CD4-positive, alpha-beta T cell treated with Interferon alpha-2 for 1 hour (primary cell): ENCODE measurements at regions not wholly inside any gene's neighbourhood (a gene's known extent, or its start where the extent isn't known, plus 50 kb on each side); places are given as distances from the start of the nearest gene placed in this dataset.
"Not testable (repeated sequence)": the region's sequence is repeated elsewhere in the genome, so short reads cannot be mapped to it uniquely, and the experiment has no call there.

Source experiments
- DNase-seq, 2 donors: peaks; one replicate each; pipeline ENCODE4 v3.0.0-alpha.2; 2020 to 2022

GRCh38 chr16:88128556-88128955, 177.3 kb downstream of the BANP start:
- DNase-seq, result no peak

- DNase-seq, result not testable (repeated sequence)
Observed at GRCh38 chr16:88129133-88129532, 177.9 kb downstream of the BANP start.

- DNase-seq, result no peak
Observed at GRCh38 chr16:88130016-88130415, 178.8 kb downstream of the BANP start.

GRCh38 chr16:88130681-88131080, 179.4 kb downstream of the BANP start:
- DNase-seq, result no peak

- no peak for DNase-seq
Observed at GRCh38 chr16:88131256-88131655, 180.0 kb downstream of the BANP start.

GRCh38 chr16:88131966-88132365, 180.7 kb downstream of the BANP start:
- no peak for DNase-seq

GRCh38 chr16:88132836-88133506, 181.7 kb downstream of the BANP start:
- DNase-seq, result no peak

GRCh38 chr16:88133507-88133843, 182.2 kb downstream of the BANP start:
- no peak for DNase-seq

GRCh38 chr16:88134172-88134898, 183.1 kb downstream of the BANP start:
- not testable (repeated sequence) for DNase-seq

GRCh38 chr16:88134899-88135682, 183.9 kb downstream of the BANP start:
- not testable (repeated sequence) for DNase-seq

GRCh38 chr16:88136211-88136713, 185.0 kb downstream of the BANP start:
- not testable (repeated sequence) for DNase-seq

GRCh38 chr16:88136939-88137338, 185.7 kb downstream of the BANP start:
- DNase-seq, result not testable (repeated sequence)

- peak in 1 of 2 donors; percentile 5 for DNase-seq
Observed at GRCh38 chr16:88139141-88139540, 187.9 kb downstream of the BANP start.

GRCh38 chr16:88140195-88140594, 189.0 kb downstream of the BANP start:
- not testable (repeated sequence) for DNase-seq

GRCh38 chr16:88141580-88141979, 190.3 kb downstream of the BANP start:
- DNase-seq, result no peak

GRCh38 chr16:88142056-88142935, 191.1 kb downstream of the BANP start:
- DNase-seq, result not testable (repeated sequence)

GRCh38 chr16:88143122-88144027, 192.1 kb downstream of the BANP start:
- DNase-seq, result not testable (repeated sequence)

GRCh38 chr16:88144028-88144511, 192.8 kb downstream of the BANP start:
- DNase-seq, result no peak

GRCh38 chr16:88145376-88145775, 194.1 kb downstream of the BANP start:
- not testable (repeated sequence) for DNase-seq

- not testable (repeated sequence) for DNase-seq
Observed at GRCh38 chr16:88145824-88146405, 194.7 kb downstream of the BANP start.

GRCh38 chr16:88148078-88148477, 196.8 kb downstream of the BANP start:
- DNase-seq, result not testable (repeated sequence)
